Type B pancreatic cell (in vitro differentiated cells): ENCODE measurements at regions not wholly inside any gene's neighbourhood (a gene's known extent, or its start where the extent isn't known, plus 50 kb on each side); places are given as distances from the start of the nearest gene placed in this dataset.

Experiments
- DNase-seq: peaks from one replicate; pipeline ENCODE4 v3.0.0; 2021; ENCODE audit warnings: mixed read lengths; ENCODE audit not compliant: unreplicated experiment; ENCODE audit errors: extremely low spot score
- H3K27ac Mint-ChIP-seq: 2 replicates; pipeline ENCODE4 v1.8.0; 2021; ENCODE audit warnings: mild to moderate bottlenecking, mixed read lengths
- H3K27me3 Mint-ChIP-seq: 2 replicates; pipeline ENCODE4 v1.8.0; 2021; ENCODE audit warnings: mixed read lengths
- H3K36me3 Mint-ChIP-seq: 2 replicates; pipeline ENCODE4 v1.8.0; 2021; ENCODE audit warnings: mixed read lengths
- H3K4me1 Mint-ChIP-seq: one replicate; pipeline ENCODE4 v1.8.0; 2021; ENCODE audit warnings: mixed read lengths; ENCODE audit not compliant: unreplicated experiment
- H3K4me3 Mint-ChIP-seq: 2 replicates; pipeline ENCODE4 v1.8.0; 2021; ENCODE audit warnings: mild to moderate bottlenecking, mixed read lengths
- H3K9me3 Mint-ChIP-seq: 2 replicates; pipeline ENCODE4 v1.8.0; 2021; ENCODE audit warnings: mixed read lengths
- CTCF ChIP-seq: fragments of 200-600 bp; sonication (generic); conservative IDR thresholded peaks from 2 replicates; pipeline ENCODE4 v1.5.0; 2021; ENCODE audit warnings: antibody characterized with exemption, mild to moderate bottlenecking

GRCh38 chr2:144893464-144893863, 373.5 kb upstream of the ZEB2 start:
- H3K27ac Mint-ChIP-seq, result no peak overlapping the region
- no peak overlapping the region for H3K4me3 Mint-ChIP-seq
- TF ChIP-seq CTCF, result no peak
- no peaks in the 10 kb centered on the region for H3K27me3 Mint-ChIP-seq
- peaks cover 8% of the 10 kb centered on the region for H3K4me1 Mint-ChIP-seq
- H3K9me3 Mint-ChIP-seq, result no peaks in the 10 kb centered on the region
- no peak for DNase-seq
- no peaks in the 10 kb centered on the region for H3K36me3 Mint-ChIP-seq

- peak; percentile 56 for TF ChIP-seq CTCF
- Mint-ChIP-seq H3K27ac (no peak overlapping the region), H3K4me1 (peaks cover 8% of the 10 kb centered on the region), H3K4me3 (no peak overlapping the region), H3K27me3 (no peaks in the 10 kb centered on the region), H3K9me3 (no peaks in the 10 kb centered on the region), H3K36me3 (no peaks in the 10 kb centered on the region)
- DNase-seq, result no peak
Measured at GRCh38 chr2:144890828-144891227, 370.9 kb upstream of the ZEB2 start.

- Mint-ChIP-seq H3K4me1 (no peaks in the 10 kb centered on the region), H3K36me3 (no peaks in the 10 kb centered on the region), H3K27ac (no peak overlapping the region), H3K9me3 (no peaks in the 10 kb centered on the region), H3K4me3 (no peak overlapping the region), H3K27me3 (no peaks in the 10 kb centered on the region)
- DNase-seq, result no peak
- no peak for TF ChIP-seq CTCF
Measured at GRCh38 chr2:144889348-144889747, 369.4 kb upstream of the ZEB2 start.

- Mint-ChIP-seq H3K27ac (no peak overlapping the region), H3K4me1 (no peaks in the 10 kb centered on the region), H3K4me3 (no peak overlapping the region), H3K27me3 (no peaks in the 10 kb centered on the region), H3K9me3 (peaks cover 5% of the 10 kb centered on the region), H3K36me3 (no peaks in the 10 kb centered on the region)
- DNase-seq, result no peak
- no peak for TF ChIP-seq CTCF
Measured at GRCh38 chr2:144886862-144887261, 366.9 kb upstream of the ZEB2 start.

- Mint-ChIP-seq H3K4me3 (no peak overlapping the region), H3K27me3 (no peaks in the 10 kb centered on the region), H3K9me3 (peaks cover 5% of the 10 kb centered on the region), H3K4me1 (peaks cover 5% of the 10 kb centered on the region), H3K27ac (no peak overlapping the region), H3K36me3 (no peaks in the 10 kb centered on the region)
- no peak for TF ChIP-seq CTCF
- no peak for DNase-seq
Measured at GRCh38 chr2:144877893-144878292, 358.0 kb upstream of the ZEB2 start.

- no peaks in the 10 kb centered on the region for H3K27me3 Mint-ChIP-seq
- H3K27ac Mint-ChIP-seq, result no peak overlapping the region
Measured at GRCh38 chr2:144876013-144876412, 356.1 kb upstream of the ZEB2 start.

More at GRCh38 chr2:144876013-144876412, 356.1 kb upstream of the ZEB2 start:
- Mint-ChIP-seq H3K4me3 (no peak overlapping the region), H3K4me1 (peaks cover 5% of the 10 kb centered on the region), H3K9me3 (no peaks in the 10 kb centered on the region), H3K36me3 (no peaks in the 10 kb centered on the region)
- TF ChIP-seq CTCF, result no peak
- DNase-seq, result no peak
